Activated CD4-positive, alpha-beta T cell treated with anti-CD3 and anti-CD28 coated beads for 4 hours (primary cell): ENCODE measurements at regions not wholly inside any gene's neighbourhood (a gene's known extent, or its start where the extent isn't known, plus 50 kb on each side); places are given as distances from the start of the nearest gene placed in this dataset.
"Not testable (repeated sequence)": the region's sequence is repeated elsewhere in the genome, so short reads cannot be mapped to it uniquely, and the experiment has no call there.

Source experiments
- DNase-seq, 2 donors: peaks; one replicate each; pipeline ENCODE4 v3.0.0-alpha.2; 2020

GRCh38 chr5:8828596-8829322 is 717.1 kb downstream of the SEMA5A start:
- DNase-seq, result no peak

GRCh38 chr5:8829323-8830029 is 716.4 kb downstream of the SEMA5A start:
- DNase-seq, result no peak

GRCh38 chr5:8831251-8831650 is 714.6 kb downstream of the SEMA5A start:
- DNase-seq, result no peak

GRCh38 chr5:8831854-8832253 is 714.0 kb downstream of the SEMA5A start:
- no peak for DNase-seq

- DNase-seq, result no peak
Observed at GRCh38 chr5:8839361-8840055, 706.4 kb downstream of the SEMA5A start.

- no peak for DNase-seq
Observed at GRCh38 chr5:8840237-8840636, 705.6 kb downstream of the SEMA5A start.

GRCh38 chr5:8840746-8841145 is 705.1 kb downstream of the SEMA5A start:
- DNase-seq, result not testable (repeated sequence)

- DNase-seq, result no peak
Observed at GRCh38 chr5:8842971-8843551, 702.8 kb downstream of the SEMA5A start.

GRCh38 chr5:8843771-8844170 is 702.1 kb downstream of the SEMA5A start:
- no peak for DNase-seq

- no peak for DNase-seq
Observed at GRCh38 chr5:8844206-8844605, 701.7 kb downstream of the SEMA5A start.

GRCh38 chr5:8844847-8845246 is 701.0 kb downstream of the SEMA5A start:
- no peak for DNase-seq

- DNase-seq, result no peak
Observed at GRCh38 chr5:8845296-8845695, 700.6 kb downstream of the SEMA5A start.

- no peak for DNase-seq
Observed at GRCh38 chr5:8848366-8848765, 697.5 kb downstream of the SEMA5A start.

GRCh38 chr5:8848997-8849594 is 696.8 kb downstream of the SEMA5A start:
- DNase-seq, result no peak

- no peak for DNase-seq
Observed at GRCh38 chr5:8851101-8851500, 694.8 kb downstream of the SEMA5A start.

GRCh38 chr5:8857051-8857450 is 688.8 kb downstream of the SEMA5A start:
- no peak for DNase-seq

GRCh38 chr5:8861764-8862163 is 684.1 kb downstream of the SEMA5A start:
- DNase-seq, result no peak

- no peak for DNase-seq
Observed at GRCh38 chr5:8864053-8864452, 681.8 kb downstream of the SEMA5A start.

GRCh38 chr5:8865266-8865665 is 680.6 kb downstream of the SEMA5A start:
- no peak for DNase-seq

GRCh38 chr5:8865686-8866374 is 680.0 kb downstream of the SEMA5A start:
- no peak for DNase-seq

GRCh38 chr5:8868283-8868682 is 677.6 kb downstream of the SEMA5A start:
- no peak for DNase-seq

- DNase-seq, result no peak
Observed at GRCh38 chr5:8869932-8870331, 675.9 kb downstream of the SEMA5A start.
